ENCODE measurements at regions not wholly inside any gene's neighbourhood (a gene's known extent, or its start where the extent isn't known, plus 50 kb on each side); places are given as distances from the start of the nearest gene placed in this dataset.

- WGBS, 2 donors, result 91 to 96% methylated on average over 3 of the region's 3 CpGs
- intact Hi-C loops (cut with DNase I), result no loop called here
- no peak for DNase-seq
Observed at GRCh38 chr13:111398196-111398595, 77.8 kb downstream of the TEX29 start.

DNA sequence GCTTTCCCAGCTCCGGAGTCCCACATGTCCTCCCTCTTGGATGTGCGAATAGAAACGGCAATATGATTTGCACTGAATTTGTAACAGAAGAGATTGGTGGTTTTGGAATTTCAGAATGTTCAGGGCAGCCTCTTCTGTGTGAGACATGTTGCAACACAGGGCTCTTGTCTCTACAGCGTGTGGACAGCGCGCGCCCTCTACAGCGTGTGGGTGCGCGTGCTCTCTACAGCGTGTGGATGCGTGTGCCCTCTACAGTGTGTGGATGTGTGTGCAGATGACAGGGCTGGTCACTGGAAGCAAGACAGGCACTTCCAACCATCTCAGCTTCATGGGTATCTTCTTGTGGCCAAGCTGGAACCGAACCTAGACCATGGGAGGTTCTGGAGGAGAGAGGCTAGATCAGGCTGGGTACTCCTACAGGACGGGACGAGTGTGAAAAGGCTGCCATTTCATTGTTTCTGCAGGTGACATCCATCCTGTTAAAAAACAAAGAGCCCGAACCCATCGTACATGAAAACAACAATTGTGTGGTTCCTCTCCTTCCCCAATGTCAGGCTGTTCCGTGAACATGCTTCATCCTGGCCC is 78.4 kb downstream of the TEX29 start:
- intact Hi-C loops (cut with DNase I), result no loop called here
- H3K4me1 ChIP-seq, result no peaks in the 10 kb centered on the region
- WGBS, 2 donors, result 81 to 92% methylated on average over 18 of the region's 18 CpGs
- no peaks in the 10 kb centered on the region for H3K9me3 ChIP-seq
- TF ChIP-seq CTCF (IDR thresholded peaks at IDR 0.05) (no peak), POLR2A (IDR thresholded peaks at IDR 0.05) (no peak)
- H3K36me3 ChIP-seq, result no peaks in the 10 kb centered on the region
- no peak overlapping the region for H3K27ac ChIP-seq
- no peak overlapping the region for H3K4me3 ChIP-seq
- no peaks in the 10 kb centered on the region for H3K27me3 ChIP-seq
- DNase-seq, result peak; percentile 18

More at GRCh38 chr13:111398196-111398595, 77.8 kb downstream of the TEX29 start:
- Histone ChIP-seq H3K27ac (no peak overlapping the region), H3K4me1 (no peaks in the 10 kb centered on the region), H3K4me3 (no peak overlapping the region), H3K9me3 (no peaks in the 10 kb centered on the region), H3K27me3 (no peaks in the 10 kb centered on the region), H3K36me3 (no peaks in the 10 kb centered on the region)
- TF ChIP-seq POLR2A (IDR thresholded peaks at IDR 0.05), result no peak
- no peak for TF ChIP-seq EP300 (IDR thresholded peaks at IDR 0.05)
- TF ChIP-seq CTCF (IDR thresholded peaks at IDR 0.05), result no peak
- no peak for TF ChIP-seq POLR2AphosphoS5 (IDR thresholded peaks at IDR 0.05)

DNA sequence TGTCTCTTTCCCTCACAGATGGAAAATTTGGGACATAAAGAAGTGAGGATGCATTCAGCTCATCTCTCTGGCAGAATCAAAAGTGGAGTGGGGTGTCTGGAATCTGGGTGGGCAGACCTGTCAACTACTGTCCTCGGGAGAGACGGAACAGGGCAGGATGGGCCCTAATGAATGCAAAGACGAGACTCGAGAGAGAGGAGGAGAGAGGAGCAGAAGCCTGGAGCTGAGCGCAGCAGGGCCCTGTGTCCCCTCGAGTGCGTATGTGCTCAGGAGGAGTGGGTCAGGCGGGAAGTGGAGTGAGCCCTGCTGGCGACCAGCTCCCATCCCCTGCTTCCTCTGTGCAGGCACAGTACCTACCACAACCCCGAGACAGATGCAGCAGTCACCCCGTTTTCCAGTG is 78.9 kb downstream of the TEX29 start:
- H3K27ac ChIP-seq, result no peak overlapping the region
- TF ChIP-seq EP300 (IDR thresholded peaks at IDR 0.05) (no peak), POLR2A (IDR thresholded peaks at IDR 0.05) (no peak), CTCF (IDR thresholded peaks at IDR 0.05) (no peak), POLR2AphosphoS5 (IDR thresholded peaks at IDR 0.05) (no peak)
- intact Hi-C loops (cut with DNase I), result no loop called here

DNA sequence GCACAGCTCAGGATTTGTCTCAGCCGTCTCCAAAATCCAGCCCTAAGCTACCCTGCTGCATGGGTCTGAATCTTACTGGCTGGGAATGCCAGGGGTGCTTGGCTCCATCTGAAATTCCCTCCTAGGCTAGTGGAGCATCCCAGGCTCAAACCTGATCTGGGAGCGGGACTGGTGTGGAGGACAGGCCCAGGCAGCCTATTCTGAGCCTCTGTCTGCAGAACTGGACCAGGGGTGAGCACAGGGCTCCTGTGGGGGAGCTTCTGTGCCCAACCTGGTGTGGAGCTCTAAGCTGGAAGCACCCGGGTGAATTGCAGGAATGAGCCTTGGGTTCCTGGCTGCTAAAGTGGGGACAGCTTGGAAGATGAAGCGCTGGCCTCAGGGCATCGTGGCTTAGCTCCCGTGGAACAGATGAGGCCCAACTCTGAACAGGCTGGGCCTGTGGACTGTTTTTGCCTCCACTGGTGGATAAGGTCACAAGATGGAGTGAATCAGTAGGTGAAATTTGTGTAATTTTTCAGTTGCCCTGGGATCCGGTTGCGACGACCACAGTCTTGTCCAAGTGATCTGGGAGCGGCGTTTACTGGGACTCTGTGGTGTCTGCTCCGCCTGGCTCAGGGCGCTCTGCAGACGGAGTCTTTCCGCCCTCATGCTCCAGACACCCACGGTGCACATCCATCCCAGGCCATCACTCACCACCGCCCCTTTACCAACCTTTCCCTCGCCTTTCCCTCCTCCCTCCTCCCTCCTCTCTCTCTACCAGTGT is 79.5 kb downstream of the TEX29 start:
- intact Hi-C loops (cut with DNase I), result no loop called here
- Histone ChIP-seq H3K27me3 (peaks cover 0 to under 1% (median 0%) of the 10 kb centered on the region in 3 donors), H3K36me3 (no peaks in the 10 kb centered on the region), H3K4me1 (no peaks in the 10 kb centered on the region), H3K27ac (no peak overlapping the region), H3K9me3 (no peaks in the 10 kb centered on the region), H3K4me3 (no peak overlapping the region)
- TF ChIP-seq CTCF (IDR thresholded peaks at IDR 0.05) (no peak), EP300 (IDR thresholded peaks at IDR 0.05) (no peak), POLR2AphosphoS5 (IDR thresholded peaks at IDR 0.05) (no peak), POLR2A (IDR thresholded peaks at IDR 0.05) (no peak)
- DNase-seq, result peak; percentile 46
- 83 to 89% methylated on average over 18 of the region's 18 CpGs for WGBS, 2 donors

More for the DNA sequence above, 78.9 kb downstream of the TEX29 start:
- H3K9me3 ChIP-seq, result no peaks in the 10 kb centered on the region
- no peaks in the 10 kb centered on the region for H3K36me3 ChIP-seq
- DNase-seq, result peak; percentile 11
- H3K4me3 ChIP-seq, result no peak overlapping the region
- 79 to 87% methylated on average over 11 of the region's 11 CpGs for WGBS, 2 donors
- no peaks in the 10 kb centered on the region for H3K4me1 ChIP-seq
- no peaks in the 10 kb centered on the region for H3K27me3 ChIP-seq

All from sigmoid colon (tissue), 6 donors.